Fibroblast of skin of abdomen (primary cell): ENCODE measurements at regions not wholly inside any gene's neighbourhood (a gene's known extent, or its start where the extent isn't known, plus 50 kb on each side); places are given as distances from the start of the nearest gene placed in this dataset.

Experiments
- DNase-seq: peaks from one replicate; pipeline ENCODE4 v3.0.0-alpha.2; 2013

DNA sequence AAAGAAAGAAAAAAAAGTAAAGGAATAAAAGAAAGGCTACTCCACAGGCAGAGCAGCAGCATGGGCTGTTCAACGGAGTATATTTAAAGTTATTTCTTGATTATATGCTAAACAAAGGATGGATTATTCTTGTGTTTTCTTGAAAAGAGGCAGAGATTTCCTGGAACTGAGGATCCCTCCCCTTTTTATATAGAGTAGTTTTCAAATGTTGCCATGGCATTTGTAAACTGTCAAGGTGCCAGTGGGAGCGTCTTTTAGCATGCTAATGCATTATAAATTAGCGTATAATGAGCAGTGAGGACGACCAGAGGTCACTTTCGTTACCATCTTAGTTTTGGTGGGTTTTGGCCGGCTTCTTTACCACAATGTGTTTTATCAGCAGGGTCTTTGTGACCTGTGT lies 383.0 kb downstream of the PCNX1 start:
- DNase-seq, result no peak

DNA sequence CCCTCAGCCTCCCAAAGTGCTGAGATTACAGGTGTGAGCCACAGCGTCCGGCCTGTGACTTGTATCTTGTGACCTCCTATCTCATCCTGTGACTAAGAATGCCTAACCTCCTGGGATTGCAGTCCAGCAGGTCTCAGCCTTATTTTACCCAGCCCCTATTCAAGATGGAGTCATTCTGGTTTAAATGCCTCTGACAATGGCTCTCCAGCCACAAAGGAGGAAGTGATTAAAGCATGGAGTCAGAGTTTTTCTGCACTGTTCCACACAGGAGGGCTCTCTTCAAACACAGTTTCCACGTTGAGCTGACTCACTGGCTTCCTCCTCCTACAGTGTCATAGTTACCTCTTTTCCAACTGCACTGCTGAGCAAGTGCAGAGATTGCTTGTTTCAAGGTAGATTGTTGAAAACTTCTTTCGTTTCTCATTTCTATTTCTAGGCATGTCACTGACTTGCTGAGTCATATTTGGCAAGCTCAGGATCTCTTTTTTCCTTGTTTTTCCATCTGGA lies 383.8 kb downstream of the PCNX1 start:
- peak; percentile 72 for DNase-seq

DNA sequence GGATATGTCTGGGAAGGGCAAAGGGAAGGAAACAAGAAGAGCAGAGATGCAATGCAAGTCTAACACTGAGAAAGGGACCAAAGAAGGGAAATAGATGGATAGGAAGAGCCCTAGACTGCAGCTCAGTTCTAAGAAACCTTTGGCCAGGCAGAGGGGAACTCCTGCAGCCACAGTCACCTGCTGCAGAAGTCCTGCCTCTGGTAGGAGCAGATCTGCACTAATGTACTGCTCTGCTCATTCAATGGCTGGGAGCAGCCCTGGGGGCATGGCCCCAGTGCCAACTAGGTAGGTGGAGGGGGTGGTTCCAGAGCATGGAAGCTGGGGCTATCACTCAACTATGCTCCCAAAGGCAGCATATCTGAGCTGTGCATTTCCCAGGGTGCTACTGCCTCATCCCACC lies 388.9 kb downstream of the PCNX1 start:
- DNase-seq, result no peak

DNA sequence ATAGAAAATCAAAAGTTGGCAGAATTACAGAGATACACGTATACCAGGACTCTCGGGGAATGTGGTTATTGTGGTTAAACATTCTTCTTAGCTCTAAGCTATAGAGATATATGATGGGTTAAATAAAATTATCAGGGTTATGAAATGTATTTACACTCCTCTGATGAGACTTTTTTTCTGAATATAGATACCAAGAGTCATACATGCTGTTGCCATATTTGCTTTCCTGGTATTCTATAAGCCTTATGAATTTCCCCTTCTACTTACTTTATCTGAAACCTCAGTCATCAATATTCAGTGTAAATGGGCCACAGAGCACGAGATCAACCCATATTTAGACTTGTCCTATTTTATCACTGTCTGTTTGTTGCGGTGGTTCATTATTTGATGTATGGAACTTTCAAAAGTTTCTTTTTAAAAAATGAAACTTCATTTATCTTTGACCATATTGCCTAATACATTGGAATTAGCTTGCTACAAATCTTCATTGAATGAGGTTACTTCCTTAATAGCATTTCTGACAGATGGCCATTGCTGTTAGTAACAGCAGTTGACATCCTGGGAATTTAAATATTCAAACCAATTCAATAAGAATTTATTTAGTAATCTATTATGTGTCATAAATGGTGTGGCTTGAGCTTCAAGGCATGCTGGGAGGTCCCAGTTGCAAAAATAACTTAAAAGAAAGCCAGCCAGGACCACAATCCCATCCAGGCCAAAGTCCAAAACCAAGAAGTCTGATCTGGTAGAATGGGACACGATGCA lies 393.5 kb downstream of the PCNX1 start:
- DNase-seq, result peak; percentile 85

DNA sequence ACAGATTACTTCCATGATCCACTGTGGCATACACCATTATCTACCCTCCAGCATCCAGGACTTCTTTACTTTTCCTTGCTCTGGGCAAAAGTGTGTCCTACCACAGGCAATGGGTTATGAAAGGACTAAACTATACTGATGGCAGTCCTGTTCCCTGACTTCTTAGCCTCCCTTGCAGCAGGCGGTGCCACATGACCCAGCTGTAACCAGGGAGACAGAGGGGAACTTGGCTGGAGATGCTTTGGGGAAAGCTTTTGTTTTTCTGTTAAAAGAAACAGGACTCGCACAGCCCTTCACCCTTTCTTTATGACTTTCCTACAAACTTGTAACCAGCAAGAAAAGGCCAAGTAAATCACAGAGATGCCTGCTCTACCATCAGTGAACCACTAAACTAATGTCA lies 394.4 kb downstream of the PCNX1 start:
- DNase-seq, result no peak

DNA sequence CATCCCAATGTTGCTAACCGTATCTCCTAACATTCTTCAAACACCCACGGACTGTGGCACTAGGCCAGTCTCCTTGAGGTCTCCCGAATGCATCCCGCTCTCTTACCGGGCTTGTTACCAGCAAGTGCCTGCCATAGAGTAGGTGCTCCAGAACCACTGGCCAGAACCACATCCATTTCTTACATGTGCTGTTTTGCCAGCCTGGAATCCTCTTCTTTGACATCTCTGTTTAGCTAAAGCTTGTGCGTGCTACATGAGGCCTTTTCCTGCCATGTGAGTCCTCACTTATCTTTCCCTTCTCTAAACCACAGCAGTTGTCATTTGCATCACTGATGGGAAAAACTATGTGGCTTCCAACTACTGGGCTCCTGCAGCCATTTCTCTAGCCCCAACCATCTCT lies 397.4 kb downstream of the PCNX1 start:
- DNase-seq, result no peak

DNA sequence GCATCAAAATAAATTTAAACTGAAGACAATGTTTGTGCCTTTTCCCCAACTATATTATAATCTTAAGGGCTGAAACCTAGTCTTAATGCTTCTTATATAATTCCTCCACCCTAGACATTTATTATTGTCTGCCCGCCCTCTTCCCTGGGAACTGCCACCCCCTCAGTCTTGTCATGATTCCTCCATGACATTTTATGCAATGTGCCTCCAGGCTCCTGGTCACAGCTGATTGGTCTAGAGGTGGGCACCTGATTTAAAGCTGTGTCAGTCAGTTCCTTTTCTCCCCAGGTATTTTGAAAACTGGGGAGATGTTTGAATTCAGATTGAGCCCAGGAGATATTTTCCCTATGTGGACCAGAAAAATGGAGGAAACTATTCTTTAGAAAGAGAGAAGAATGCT lies 401.4 kb downstream of the PCNX1 start:
- DNase-seq, result no peak

DNA sequence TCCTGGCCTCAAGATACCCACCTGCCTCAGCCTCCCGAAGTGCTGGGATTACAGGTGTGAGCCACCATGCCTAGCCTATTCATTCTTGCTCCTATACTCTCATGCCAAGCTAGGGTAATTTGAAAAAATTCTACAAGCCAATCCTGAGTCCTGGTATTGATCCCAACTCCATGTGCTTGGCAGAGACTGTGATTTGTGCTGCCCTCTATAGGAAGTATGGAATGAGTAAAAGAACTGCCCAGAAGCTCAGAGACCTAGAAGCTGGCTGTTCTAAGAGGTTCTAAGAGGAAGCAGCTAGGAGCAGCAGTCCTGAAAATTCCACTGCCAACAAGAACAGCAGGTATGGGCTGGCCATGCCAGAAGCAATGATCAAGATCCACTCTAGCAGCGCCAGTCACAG lies 402.5 kb downstream of the PCNX1 start:
- DNase-seq, result no peak

DNA sequence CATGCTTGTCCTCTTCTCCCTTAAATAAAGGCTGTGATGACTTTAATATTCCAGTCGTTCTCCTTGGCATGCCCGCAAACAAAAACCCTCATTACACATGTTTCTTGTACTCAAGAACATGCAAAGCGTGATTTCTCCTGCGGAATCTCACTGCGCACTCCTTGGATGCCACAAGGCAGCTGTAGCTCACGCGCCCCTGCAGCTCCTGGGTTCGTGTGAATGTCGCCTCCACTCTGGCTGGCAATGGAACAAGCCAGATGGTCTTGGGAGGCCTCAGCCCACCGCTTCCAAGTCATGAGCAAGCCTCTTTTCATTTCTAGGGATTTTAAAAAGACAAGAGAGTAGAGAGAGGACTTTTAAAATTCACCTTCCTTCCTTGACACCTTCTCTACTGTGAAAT lies 403.8 kb downstream of the PCNX1 start:
- DNase-seq, result no peak

DNA sequence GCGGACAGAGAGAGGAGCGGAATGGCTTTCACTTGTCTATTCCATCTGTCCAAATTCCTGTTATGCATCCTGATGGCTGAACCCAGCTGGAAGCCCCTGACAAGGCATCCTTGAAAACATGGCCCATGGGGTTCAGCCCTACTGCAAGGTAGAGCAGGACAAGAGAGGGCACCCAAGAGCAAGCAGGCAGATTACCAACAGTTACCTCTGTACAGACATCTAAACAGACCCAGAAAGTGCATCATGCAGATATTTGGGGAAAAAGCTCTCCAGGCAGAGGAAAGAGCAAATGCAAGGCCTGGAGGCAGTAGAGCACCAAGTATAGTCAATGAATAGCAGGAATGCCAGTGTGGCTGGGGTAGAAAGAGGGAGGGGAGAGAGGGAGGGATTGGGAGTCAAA lies 407.5 kb downstream of the PCNX1 start:
- DNase-seq, result no peak

DNA sequence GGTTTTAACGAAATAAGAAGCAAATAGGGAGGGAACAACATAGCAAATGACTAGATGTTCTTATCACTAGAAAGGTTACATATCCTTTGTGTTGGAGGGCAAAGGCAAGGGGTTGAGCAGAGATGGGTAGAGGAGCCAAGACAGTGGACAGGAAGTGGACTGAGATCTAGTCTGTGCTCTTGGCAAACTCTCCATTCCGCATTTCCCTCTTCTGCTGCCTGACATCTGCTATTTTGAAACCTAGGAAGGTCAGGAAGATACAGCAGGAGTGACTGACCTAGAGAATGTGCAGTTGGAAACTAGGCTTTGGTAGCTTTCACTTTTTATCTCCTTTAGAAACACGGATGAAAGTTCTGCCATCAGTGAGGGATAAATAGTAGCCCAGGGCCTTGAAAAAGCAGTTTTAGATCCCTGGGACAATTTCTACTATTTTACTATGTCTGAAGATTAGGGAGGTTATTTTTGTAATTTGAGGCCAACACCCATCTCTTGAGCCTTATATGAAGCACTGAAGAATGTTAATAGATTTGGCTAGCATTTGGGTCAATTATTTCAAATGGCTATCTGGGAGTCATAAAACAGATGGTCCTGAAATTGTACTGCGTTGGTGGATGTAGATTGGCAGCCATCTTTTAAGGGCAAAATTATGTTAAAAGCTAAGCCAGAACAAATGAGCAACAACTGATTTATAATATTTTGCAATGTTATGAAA lies 410.3 kb downstream of the PCNX1 start:
- DNase-seq, result no peak

DNA sequence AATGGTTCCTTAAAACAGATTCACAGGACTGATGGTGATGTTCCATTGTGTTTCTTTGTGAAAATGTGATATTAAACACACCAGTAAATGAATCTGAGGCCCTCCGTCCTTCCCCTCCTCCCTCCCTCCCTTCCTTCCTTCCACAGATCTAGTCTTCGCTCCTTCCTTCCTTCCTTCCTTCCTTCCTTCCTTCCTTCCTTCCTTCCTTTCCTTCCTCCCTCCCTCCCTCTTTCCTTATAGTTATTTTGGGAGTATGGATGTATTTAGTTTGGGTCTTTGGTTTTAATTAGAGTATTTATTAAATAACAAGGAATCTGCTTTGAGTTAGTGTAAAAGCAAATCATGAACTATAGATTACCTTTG lies 410.8 kb downstream of the PCNX1 start:
- DNase-seq, result no peak

DNA sequence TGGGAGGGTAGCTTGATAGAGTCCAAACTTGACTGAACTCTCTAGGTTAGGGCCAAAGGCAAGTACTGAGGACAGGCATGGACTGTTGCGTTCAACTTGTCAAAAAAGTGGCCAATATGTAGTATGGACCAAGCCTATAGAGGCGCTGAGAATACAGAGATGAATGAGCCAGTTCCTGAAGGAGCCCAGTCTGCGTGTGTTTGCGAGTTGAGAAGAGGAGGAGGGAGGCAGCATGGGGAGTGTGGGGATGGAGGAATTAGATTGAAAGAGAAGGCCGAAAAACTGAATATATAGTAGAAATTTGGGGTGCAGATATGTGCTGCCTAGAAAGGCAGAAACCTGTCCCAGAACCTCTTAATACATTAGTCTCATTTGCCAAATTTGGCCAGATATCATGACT lies 412.4 kb downstream of the PCNX1 start:
- DNase-seq, result peak; percentile 33

DNA sequence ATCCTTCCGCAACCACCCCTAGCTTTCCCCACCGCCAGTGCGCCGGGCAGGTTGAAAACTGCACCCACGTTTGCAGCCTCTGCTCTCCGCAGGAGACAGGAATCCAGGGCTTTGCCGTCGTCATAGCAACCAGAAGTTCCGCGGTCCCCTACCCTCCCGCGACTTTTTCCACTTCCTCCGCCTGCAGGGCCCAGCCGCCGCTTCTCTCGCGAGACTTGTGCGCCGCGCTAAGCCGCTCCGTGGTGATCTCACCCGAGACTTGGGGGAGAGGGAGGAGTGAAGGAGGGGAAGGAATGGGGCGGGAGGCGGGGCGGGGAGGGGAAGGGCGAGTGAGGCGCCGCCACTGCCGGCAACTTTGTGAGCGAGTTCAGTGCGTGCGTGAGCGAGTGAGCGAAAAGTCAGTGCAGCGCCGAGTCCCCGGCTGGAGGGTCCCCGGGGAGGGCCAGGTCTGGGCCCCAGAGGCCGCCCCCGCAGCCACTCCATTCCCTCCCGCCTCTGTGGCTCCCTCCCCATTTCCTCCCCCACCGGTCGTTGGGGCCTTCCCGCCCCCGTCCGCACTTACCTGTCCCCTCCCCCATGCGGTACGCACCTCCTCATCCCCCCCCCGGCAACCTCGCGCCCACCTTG lies 413.0 kb downstream of the PCNX1 start, which contains the start of gene SIPA1L1:
SIPA1L1 (plus strand) TSS at position 370 of the 627 bp plus-strand sequence.
- peak; percentile 100 for DNase-seq

DNA sequence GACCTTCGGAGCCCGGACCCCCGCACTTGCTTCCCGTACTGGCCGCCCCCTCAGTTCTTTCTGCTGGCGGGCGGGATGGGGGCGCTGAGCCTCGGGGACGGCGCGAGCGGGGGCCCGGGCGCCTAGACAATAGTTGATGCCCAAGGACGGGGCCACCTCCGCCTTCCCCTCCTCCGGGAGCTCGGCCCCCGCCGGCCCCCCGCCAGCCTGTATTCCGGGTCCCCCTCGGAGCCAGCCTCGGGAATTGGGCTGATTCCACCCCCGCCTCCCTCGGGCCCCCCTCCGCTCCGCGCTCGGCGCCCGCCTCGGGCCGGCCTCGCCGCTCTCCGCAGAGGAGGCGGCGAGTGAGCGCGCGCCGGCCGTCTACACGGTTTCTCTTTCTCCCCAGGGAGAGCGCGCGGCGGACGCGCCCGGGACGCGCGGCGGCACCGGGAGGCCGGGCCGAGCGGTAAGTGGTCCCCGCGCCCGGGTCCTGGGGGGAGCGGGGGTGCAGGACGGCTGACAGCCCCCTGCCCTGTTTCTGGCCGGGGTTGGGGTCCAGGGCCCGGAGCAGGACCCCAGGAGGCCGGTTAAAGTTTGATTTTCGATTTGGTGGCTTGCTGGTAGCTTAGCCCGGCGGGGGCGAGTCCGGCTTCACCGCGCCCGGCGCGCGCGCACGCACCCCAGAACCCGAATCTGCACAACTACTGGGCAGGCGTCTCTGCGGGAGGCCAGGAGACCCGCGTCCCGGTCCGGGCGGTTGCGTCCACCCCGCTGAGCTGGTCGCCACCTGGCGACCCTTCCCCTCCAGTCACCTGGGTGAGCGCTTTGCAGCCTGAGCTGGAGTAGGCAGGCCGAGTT lies 413.7 kb downstream of the PCNX1 start:
- peak; percentile 65 for DNase-seq

DNA sequence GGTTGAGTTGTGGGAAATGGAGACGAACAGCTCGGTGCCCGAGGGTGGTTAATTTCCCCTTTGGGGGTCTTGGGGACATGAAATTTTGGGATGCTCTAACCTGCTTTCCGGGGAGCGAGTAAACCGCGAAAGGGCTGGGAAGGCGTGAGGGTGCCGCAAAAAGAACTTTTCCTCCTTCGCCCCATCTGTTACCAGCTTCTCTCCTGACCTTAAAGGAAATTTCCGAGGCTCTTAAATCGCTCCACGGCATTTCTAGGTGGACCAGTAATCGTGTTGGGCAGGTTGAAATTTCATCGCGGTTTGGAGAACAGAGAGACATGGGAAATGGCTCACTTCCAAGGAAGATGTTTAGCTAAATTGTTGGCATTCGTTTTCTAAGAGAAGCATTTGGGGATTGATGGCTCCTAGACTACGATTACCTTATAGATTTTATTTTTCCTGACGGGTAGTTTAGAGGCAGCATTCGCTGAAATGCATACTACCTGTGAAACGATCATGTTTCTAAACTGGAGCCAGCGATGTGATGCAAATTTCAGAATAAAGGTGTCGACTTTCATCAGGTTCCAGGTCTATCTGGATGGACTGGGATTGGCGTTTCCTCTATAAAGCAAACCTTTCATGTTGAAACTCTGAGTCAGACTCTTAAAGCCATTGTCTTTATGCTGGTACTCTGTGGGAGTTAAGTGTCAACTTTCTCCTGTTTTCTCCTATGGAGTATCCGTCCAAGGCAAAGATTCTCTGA lies 414.5 kb downstream of the PCNX1 start:
- DNase-seq, result peak; percentile 59

DNA sequence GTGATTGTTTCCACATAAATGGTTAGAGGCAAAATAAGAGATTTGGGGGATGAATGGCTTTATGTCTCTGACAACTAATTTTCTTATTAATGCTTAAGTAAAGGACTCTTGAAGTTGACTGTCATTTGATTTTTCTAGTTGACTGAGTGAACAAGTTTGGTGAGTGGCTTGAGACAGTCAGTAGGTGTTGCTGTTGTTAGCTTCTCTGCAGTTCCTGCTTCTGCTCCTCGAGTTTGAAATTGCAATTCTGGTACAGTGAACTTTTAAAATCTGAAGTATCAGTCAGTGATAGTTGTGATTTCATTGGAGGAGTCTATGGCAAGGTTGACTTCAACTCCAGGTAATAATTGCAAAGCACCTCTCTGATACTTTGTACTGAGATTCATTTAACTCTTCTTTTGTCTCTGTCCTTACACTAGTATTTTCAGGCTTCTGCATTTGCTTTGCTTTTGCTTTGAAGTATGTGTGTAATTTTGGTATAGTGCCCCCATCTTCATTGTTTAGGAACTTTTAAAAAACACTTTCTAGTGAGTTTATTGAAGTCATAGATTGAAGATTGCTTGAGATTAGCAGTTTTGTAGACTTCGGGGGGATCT lies 415.5 kb downstream of the PCNX1 start:
- peak; percentile 59 for DNase-seq

DNA sequence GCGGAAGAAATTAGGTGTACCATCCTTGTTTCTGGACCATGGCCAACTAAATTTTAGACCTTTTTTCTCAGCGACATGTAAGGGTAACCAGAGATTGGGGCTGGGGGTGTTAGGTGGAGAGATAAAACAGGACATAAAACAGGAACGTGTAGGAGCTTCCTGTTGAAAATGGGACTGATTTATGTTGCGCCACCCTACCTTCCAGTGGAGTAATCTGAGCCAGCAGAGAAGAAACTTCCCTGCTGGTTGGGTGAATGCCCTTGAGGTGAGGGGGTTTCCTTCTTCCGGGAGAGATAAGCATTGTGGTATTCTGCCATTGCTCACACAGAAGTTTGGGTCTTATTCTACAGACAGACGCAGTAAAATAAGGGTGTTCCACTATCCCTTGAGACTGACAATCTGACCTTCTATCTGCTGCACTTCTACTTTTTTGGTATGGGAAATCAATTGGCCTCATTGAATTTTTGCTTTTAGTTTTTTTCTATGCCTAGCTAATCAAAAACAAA lies 417.6 kb downstream of the PCNX1 start:
- DNase-seq, result peak; percentile 16

DNA sequence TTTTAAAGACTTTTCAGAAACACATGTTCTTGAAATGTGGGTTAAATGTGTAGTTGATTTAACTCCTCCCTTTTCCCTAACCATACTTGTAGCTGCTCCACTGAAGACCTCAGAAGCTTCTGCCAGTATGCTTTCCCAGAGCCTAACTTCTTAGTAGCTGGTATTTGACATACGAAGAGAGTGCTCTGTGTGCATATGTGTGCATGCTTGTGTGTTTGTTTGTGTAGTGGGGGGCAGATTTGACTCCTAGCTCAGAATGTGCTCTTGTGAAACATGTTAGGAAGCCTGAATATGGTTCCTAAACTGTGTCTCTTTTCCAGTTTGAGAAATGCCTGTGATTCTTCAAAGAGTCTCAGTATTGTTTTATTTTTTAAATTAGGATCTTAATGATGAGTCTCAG lies 420.4 kb downstream of the PCNX1 start:
- DNase-seq, result peak; percentile 30

DNA sequence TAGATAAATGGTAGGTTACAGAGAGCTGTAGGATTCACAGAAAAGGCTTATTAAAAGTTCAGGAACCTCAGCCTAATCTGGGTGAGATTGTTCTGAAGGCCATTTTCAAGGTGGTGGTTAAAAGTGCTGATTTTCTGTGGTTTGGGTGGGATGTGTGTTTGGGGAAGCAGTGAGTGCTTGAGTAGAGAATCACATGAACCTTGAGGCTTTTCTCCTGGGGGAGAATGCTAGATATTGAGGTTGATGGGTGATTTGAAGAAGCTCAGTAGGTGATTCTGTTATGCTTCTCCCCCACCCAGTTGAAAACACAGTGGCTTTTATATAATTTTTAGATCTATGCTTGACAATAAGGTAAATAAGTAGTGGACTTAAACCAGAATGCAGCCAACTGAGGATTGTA lies 420.9 kb downstream of the PCNX1 start:
- DNase-seq, result no peak

DNA sequence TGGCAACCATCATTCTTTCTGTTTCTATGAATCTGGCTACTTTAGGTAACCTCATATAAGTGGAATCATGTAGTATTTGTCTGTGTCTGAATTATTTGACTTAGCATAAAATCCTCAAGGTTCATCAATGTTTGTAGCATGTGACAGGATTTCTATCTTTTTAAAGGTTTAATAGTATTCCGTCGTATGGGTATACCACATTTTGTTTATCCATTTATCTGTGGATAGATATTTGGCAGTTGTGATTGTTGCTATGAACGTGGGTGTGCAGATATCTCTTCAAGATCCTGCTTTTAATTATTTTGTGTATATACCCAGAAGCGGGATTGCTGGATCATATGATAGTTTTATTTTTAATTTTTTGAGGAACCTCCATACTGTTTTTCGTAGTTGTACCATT lies 421.7 kb downstream of the PCNX1 start:
- DNase-seq, result no peak
